H4 (cell line): ENCODE measurements at regions not wholly inside any gene's neighbourhood (a gene's known extent, or its start where the extent isn't known, plus 50 kb on each side); places are given as distances from the start of the nearest gene placed in this dataset.

Experiments used
- DNase-seq: peaks from one replicate; pipeline ENCODE4 v3.0.0-alpha.2; 2015; ENCODE audit warnings: low spot score

DNA sequence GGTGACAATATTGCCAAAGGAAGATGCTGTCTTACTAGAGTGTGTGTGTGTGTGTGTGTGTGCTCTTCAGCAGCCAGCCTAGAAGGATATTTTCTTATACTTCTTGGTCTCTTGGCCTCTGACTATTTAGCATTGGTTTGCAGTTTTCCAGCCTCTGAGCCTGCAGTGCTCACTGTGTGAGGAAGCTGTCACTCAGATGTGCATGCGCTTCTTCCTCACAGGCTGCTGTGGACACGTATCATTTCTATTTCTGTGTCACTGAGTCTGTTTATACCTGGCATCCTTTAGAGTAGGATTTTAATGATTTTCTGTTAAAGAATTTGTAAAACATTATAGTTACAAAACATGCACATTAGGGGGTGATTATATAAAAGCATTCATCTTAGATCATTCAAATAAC, 83.3 kb downstream of the ALDH8A1 start:
- no peak for DNase-seq

DNA sequence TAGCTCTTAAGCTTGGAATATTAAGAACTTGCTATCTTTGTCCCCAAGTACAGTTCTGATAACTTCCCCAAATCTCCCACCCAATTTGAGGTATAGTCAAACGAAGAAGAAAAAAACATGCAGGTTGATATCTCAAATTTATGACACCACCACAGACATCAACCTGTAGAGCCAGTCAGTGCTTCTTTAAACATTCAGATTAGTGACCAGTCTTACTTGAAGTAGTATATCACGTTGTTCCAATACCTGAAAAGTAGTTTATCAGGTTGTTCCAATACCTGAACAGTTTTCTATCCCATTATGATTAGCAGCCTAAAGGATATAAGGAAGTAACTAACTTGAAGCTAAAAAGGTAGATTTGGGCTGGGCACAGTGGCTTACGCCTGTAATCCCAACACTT, 85.3 kb downstream of the ALDH8A1 start:
- no peak for DNase-seq

DNA sequence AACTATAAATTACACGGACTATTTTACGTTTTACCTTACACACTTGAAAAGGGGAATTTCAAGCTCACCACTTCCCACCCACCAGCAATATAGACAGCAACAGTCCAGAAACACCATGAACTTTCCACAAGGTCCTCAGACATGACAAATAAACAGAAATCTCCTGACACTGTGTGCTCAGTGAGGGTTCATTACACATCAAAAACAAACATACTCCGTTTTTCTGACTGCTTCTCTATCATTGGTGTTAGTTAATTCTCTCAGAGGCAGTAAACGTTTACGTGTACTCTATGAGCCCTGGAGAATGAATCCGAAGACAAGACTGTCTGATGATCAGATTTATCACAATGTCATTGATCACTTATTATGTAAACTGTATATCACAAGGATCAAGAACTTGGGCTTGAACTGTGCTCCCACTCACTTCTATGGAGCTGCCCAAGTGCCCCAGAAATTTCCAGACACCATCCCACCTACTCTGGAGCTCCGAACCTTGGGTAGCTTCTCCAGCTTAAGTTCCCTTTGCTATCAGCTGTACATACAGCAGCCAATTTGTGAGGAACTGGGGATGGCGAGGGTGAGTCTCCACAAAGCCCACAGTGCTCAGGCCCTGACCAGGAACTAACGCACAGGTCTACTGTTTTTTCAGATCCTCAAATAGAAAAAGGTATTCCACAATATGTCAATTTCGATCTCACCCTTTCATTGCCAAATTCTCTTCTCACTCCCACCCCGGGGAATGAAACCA, 86.0 kb downstream of the ALDH8A1 start:
- no peak for DNase-seq

DNA sequence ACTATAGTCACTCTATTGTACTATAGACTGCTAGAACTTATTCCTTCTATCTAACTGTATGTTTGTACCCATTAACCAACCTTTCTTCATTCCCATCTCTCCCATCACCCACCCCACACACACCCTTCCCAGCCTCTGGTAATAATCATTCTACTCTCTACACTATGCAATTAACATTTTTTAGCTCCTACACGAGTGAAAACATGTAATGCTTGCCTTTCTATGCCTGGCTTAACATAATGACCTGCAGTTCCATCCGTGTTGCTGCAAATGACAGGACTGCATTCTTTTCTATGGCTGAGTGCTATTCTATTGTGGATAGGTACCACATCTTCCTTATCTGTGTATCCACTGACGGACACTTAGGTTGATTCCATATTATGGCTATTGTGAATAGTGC, 95.5 kb downstream of the ALDH8A1 start:
- DNase-seq = no peak

DNA sequence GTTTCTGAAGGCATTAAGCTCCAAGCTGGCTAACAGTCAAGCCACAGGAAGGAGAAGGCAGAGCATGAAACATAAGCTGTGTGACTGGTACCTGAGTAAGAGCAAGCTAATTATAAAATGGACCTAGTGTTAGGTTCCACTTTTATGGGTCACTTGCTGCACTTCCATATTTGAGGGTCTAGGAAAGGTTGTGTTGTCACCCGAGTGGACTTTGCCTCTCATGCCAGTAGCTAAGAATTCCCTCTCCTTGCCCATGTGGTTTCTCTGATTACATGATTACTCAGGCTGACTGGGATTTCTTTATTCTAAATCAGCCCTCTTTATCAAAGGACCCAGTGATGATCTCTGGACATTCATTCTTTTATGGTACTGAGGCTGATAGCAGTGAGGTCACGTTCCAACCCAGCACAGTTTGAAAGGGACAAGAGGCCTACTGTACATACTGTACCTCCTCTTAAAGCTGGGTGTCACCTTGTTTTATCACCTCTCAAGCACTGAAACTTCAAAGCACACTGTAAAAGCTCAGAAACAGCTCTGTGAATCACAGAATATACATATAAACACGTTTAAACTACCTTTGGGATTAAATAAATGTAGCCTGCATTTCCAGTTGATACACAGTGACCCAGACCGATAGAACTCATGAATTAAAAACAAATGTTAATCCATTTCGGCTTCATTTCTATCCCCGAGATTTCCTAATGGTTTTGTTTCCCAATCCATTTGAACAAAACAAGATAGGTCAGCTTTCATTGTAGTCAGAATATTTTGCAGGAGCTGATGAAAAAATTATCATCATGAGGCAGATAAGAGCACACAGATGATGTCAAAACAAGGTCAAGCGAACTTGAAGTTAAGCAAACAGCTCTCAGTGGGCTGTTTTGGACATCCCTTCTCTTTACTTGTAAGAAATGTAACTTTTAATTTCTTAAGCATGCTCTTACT, 96.5 kb downstream of the ALDH8A1 start:
- peak; percentile 29 for DNase-seq

DNA sequence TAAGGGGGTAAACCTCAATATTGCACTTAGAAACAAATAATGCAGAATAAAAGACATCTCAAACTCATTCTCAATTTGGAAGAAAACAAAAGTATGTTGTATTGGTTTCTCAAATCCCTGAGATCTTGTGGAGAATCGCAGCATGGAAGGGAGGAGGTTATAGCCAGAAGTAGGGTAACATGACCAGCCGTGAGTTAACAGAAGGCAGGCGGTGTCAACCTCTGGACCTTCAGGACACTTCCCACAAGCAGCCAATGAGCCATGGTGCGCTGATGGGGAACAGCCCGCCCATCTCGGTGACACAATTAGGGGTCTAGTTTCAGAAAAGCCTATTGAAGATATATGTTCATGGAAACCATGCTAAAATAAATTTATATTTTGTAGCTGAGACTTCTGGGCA, 98.4 kb downstream of the ALDH8A1 start:
- DNase-seq = no peak

DNA sequence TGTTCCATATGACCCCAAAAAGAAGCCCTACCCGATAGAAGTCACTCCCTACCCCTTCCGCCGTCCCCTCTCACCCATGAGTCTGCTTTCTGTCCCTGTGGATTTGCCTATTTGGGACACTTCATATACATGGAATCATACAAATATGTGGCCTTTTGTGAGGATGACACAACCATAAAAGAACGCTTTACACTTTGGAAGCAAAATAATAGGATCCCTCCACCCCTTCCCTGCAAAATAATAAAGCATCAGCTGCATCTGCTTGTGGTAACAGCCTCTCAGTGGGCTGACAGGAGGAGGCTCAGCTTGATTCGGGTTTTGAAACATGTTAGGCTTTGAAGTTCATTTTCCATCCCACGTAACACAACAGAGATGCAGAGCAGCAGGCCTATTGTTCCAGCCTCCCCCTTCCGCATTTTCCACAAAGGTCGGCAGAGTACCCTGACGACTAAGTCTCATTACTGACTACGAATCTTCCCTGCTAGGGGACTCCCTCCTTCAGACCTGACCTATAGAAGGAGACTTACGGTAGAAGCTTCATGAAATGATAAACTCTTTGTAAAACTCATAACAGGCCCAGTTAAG, 99.1 kb downstream of the ALDH8A1 start:
- no peak for DNase-seq

DNA sequence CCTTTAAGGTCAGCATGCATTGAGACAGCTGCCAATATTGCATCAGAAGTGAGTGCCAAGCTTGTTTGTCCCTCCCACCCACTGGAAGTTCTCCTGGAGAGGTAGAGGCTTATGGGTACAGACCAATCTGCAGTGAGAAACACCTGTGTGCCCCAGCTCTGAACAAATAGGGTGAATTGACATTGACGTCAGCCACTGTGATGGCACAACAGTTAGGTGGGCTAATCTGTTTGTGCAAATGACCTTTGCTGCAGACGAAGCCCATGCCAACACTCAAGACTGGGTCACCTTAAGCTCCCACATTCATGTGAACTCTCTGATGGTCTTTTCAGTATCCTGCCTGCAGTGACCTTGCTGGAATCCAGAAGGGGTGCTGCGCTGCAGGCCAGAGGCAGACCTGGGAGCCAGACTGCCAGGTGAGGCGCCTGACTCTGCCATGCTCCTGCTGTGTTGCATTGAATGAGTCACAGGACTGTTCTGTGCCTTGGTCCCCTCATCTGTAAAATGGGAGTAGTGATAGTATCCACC, 99.9 kb downstream of the ALDH8A1 start:
- no peak for DNase-seq

DNA sequence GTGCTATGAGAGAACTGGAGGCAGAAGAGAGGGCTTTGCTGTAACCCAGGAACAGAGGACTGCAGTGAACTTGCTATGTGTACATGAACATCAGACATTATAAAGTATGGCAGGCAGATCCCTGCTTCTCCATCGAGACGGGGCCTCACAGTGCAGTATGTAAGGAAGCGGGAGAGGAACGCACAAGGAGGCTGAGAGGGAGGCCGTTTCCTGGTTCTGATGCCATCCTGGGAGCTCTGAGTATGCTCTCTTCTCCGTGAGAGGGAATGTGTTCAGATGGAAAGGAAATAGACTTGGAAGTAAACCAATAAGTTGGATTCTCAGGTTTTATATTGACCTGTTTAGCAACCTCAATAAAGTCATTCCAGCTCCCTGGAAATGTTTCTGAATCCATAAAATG, 101.8 kb downstream of the ALDH8A1 start:
- no peak for DNase-seq

DNA sequence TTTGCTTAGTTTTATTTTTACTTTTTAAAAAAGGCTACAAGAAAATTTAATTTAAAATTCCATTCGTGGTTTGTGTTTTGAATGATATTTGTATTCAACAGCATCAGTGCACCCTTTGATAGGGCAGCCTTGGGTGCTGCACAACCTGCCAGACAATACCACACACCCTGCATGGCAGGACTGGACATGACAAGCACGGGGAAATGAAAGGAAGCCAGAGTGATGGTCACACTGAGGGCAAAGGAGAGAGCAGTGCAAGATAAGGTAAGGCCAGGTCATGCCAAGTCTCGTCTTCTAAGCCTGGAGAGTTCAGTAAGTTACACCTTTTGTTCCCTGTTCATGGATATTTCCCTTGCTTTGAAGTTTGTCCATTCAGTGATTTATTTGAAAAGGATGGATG, 103.0 kb downstream of the ALDH8A1 start:
- no peak for DNase-seq

DNA sequence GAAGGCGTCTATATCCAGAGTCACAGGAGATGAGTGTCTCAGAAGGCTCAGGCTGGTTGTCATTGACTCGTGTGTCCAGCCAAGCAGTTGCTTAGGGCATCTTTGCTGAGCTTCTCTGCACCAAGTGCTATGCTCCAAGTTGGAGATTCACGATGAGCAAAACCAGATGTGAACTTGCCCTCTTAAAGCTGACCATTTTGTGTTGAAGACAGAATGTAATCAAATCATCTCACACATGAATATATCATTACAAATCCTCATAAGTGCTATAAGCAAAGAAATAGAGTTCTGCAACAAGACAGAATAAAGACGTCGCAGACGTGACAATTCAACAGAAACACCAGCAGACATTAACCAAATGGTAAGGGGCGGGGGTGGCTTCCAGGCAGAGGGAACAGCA, 103.9 kb downstream of the ALDH8A1 start:
- no peak for DNase-seq

DNA sequence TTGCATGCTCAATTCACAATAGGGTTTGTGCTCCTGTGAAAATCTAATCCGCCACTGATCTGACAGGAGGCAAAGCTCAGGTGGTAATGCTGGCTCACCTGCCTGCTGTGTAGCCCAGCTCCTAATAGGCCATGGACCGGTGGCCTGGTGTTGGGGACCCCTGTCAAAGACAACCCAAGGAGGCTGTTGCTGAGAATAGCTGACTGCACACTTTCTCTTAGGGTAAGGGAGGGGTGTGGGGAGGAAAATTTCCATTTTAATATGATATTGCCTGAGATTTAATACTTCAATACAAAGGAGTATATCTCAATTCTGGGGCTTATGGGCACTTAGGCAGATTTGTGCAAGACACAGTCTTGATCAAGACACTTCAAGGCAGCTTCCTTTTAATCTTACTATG, 105.8 kb downstream of the ALDH8A1 start:
- no peak for DNase-seq

DNA sequence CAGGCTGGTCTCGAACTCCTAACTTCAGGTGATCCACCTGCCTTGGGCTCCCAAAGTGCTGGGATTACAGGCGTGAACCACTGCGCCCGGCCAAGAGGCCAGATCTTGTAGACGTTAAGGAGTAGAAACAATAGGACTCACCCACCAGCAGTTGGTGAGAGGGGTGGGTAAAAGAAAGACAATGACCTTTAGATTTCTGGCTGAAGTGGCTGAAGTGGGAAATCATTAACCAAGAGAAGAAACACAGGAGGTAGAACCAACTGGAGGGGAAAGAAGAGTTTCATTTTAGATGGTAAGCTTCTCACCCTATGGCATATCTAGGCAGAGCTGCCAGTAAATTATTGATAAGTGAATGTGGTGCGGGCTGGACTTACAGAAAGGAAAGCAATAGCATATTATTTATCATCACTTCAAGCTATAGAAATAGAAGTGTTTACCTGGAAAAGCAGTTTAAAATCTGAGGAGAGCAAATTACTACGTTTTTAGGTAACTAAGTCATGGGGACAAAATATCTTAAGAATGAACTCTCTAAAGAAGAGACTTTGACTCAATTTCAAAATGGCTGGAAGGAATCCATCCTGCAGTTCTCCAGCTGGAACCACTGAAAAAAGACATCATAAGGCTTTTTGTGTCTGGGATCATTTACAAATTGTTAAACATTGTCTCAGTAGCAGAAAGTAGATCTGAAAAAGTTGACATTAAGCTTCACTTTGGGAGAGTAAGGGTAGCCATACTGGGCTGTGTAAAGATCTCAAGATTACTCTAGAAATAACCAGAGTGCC, 109.6 kb downstream of the ALDH8A1 start:
- DNase-seq = no peak

DNA sequence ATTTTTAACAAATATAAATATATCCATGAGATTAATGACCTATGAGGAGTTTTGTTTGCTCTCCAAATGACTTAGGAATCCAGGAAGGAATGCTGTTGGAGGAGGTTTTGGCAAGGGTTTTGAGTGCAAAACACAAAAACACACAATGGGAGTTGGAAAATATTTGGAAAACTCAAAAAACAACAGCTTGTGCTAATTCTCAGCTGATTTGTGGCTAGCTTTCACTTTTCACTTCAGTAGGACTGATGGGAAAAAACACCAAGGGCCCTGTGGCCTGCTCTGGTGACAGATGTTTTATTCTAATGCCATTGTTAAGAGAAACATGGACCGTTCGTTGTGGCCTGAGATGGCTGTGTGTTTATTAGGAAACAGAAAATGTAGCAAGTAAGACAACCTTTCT, 113.9 kb downstream of the ALDH8A1 start:
- DNase-seq = no peak

DNA sequence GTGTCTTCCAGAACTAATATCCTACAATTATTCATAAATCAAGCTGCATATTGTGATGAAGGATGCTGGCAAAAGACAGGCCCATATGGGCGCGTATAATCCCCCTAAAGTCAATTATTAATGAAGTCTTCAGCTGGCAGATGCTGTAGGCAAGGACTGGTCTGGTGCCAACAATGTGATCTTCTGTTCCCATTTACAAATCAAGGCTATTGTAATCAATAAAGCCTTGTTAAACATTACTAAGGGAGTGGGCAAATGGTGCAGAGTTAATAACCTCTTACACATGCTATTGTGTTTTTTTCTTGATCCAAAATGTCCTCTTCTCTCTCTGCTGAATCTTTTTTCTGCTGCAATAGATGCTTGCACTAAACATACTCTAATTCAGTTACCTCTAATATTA, 119.0 kb downstream of the ALDH8A1 start:
- DNase-seq = no peak

DNA sequence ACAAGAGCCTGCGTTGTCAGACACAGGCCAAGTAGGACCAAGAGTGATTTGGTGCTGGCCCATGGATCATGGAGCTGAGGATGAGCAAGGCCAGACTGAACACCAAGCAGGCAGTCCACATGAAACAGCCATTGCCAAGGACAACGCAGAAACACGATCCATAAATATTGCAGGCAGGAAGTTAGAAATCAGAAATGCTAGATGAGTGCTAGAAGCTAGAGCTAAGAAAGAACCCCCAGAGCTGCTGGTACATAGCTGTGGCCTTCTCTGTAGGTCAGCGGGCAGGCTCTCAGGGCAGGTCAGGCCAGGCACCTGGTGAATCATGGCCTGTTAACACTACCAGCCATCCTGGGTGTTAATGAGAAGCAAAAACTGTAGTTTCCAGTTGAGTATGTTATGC, 119.7 kb downstream of the ALDH8A1 start:
- no peak for DNase-seq

DNA sequence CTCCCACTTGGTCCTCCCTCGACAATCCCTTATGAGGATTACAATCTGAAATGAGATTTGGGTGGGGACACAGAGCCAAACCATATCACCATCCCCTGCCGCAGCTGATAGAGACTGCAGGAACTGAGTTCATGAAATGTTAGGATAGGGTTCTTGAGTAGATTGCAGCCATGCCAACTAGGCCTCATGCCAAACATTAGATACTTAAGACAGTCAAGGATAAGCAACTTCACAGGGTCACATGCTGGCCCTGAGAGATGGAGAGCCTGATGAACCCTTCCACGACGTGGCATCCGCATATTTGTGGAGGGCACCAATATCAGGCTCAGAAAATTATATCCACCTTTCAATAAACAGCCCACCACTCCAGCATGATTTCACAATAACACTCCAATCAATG, 121.3 kb downstream of the ALDH8A1 start:
- DNase-seq = no peak

DNA sequence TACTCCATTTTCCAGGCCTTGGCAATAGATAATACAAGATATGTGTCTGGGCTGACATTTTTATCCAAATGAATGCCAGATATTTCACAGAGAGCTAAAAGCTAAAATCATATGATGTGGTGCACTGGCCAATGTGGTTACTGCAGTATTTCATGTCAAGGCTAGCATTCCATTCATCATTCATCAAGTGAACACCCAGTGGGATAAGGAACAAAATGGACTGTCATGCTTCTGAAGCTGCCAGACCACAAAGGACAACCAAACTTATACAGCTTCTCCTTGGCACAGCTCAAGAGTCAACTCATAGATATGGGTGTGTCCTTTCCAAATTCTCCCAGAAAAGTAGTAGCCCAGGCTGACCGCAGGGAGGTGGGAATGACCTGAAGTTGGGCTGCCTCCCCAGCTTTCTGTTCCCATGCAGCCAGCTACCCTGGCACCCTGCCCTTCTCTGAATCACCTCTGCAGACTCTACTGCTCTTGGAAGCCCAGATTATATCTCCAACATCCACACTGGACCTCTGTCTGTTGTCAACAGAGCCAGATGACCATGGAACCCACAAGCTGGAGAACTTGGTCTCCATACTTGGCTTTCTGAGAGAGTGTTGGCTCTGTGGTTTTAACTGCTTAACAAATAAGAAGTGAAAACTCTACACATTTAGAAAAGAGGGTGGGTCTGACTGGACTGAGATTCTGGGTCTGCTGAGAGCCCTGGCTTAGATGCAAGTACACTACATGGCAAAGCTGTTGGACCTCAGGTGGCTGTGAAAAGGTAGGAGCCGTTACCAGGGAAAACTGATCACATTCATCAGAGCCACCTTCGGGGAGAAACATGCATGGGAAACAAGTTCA, 122.8 kb downstream of the ALDH8A1 start:
- DNase-seq = peak; percentile 78

DNA sequence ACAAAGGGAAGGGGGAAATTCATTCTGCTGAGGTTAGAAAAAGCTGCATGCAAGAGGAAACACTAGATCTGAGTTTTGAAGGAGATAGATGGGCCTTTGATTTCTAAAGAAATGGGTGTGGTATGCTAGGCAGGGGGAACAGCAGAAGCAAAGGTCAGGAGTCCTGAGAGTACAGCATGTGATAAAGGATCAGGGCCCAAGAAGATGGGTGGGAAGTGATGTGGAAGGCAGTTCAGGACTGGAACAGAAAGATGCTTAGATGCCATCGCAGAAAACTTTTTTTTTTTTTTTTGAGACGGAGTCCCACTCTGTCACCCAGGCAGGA, 126.2 kb downstream of the ALDH8A1 start:
- no peak for DNase-seq

DNA sequence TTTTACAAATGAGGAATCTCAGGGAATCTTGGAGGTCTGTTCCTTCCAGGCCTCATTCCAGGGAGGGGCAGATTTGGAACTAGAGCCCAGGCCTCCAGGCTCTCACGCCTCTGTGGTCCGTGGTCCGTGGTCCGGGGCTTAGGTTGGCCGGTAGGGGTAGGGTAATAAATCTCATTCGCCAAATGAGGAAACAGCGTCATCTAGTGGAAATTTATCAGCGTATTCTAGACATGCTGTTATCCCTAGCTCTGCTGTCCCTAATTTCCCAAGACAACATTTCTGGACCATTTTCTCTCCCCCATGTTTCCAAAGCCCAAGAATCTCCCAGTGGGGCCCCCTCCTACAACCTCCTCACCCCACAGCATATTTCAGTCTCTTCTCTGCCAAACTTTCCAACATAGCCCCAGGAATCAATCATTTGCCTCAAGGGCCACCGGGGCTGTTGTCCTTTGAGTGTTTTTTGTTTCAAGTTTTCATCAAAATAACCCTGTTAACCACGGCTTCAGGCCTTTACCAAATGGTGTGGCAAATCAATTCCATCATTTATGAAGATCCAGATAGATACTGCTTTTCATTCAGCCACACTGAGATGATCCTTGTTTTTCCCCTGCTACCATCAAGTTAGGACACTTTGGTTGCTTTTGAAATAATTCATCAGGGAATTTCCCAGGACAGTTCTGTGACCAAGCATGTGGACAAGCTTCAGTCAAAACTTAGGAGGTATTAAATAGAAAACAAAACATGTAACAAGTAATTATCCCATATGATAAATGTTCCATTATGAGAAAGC, 126.8 kb downstream of the ALDH8A1 start:
- DNase-seq = peak; percentile 69
